OCI-LY7 (cell line): ENCODE measurements at regions not wholly inside any gene's neighbourhood (a gene's known extent, or its start where the extent isn't known, plus 50 kb on each side); places are given as distances from the start of the nearest gene placed in this dataset.

Experiments
- BruUV-seq: library from RNA; stranded (reverse); fragments of 400-500 nt; replicated peaks from 2 replicates; lab custom pipeline; 2021; lab: Mats Ljungman, UMichigan
- CTCF ChIA-PET: fragments of 300-600 bp; sonication (Branson Sonifier 250); formaldehyde crosslinking; loops from one replicate; lab custom pipeline; 2022; ENCODE audit warnings: antibody characterized with exemption; ENCODE audit not compliant: unreplicated experiment; lab: Charles Lee
- POLR2A ChIA-PET: fragments of 300-600 bp; sonication (Branson Sonifier 250); formaldehyde crosslinking; loops from one replicate; lab custom pipeline; 2022; ENCODE audit warnings: antibody characterized with exemption; lab: Charles Lee
- DNase-seq: peaks from one replicate; pipeline ENCODE4 v3.0.0-alpha.2; 2015; ENCODE audit warnings: low spot score
- H2AFZ ChIP-seq: fragments of 200-600 bp; sonication (generic), shearing (Covaris generic); 2 replicates; pipeline ENCODE4 v1.6.1; 2014; ENCODE audit warnings: mild to moderate bottlenecking, antibody characterized with exemption, low read length, moderate library complexity
- H3K27ac ChIP-seq: fragments of 200-600 bp; sonication (generic); 2 replicates; pipeline ENCODE4 v1.5.1; 2014; ENCODE audit warnings: mixed run types, low read depth, mild to moderate bottlenecking, moderate library complexity, low read length, inconsistent platforms; ENCODE audit not compliant: poor library complexity, severe bottlenecking
- H3K36me3 ChIP-seq: fragments of 200-600 bp; sonication (generic); 2 replicates; pipeline ENCODE4 v1.6.1; 2014; ENCODE audit warnings: mild to moderate bottlenecking, antibody characterized with exemption, low read length, moderate library complexity, mixed read lengths; ENCODE audit not compliant: insufficient read depth
- H3K4me1 ChIP-seq: fragments of 200-600 bp; sonication (generic); 2 replicates; pipeline ENCODE4 v1.5.1; 2014; ENCODE audit warnings: mild to moderate bottlenecking, low read length; ENCODE audit not compliant: insufficient read depth, poor library complexity, severe bottlenecking
- H3K4me2 ChIP-seq: fragments of 200-600 bp; sonication (generic); 2 replicates; pipeline ENCODE4 v1.6.1; 2014; ENCODE audit warnings: mild to moderate bottlenecking, low read length
- H3K4me3 ChIP-seq: fragments of 200-600 bp; sonication (generic); 2 replicates; pipeline ENCODE4 v1.5.1; 2014; ENCODE audit warnings: mild to moderate bottlenecking, low read depth, low read length; ENCODE audit not compliant: poor library complexity, severe bottlenecking
- H3K79me2 ChIP-seq: fragments of 200-600 bp; sonication (generic); 2 replicates; pipeline ENCODE4 v1.6.1; 2016; ENCODE audit warnings: low read depth, mild to moderate bottlenecking, low read length, moderate library complexity, mixed read lengths; ENCODE audit not compliant: insufficient read depth
- H3K9me2 ChIP-seq: fragments of 200-600 bp; sonication (generic); 2 replicates; pipeline ENCODE4 v1.6.1; 2016; ENCODE audit warnings: mild to moderate bottlenecking, low read length, mixed read lengths; ENCODE audit not compliant: insufficient read depth
- H3K9me3 ChIP-seq: fragments of 200-600 bp; sonication (generic); 2 replicates; pipeline ENCODE4 v1.6.1; 2014; ENCODE audit warnings: mild to moderate bottlenecking, mixed run types, low read length, mixed read lengths
- H4K20me1 ChIP-seq: fragments of 200-600 bp; sonication (generic); 2 replicates; pipeline ENCODE4 v1.6.1; 2014; ENCODE audit warnings: mild to moderate bottlenecking, antibody characterized with exemption, low read length, moderate library complexity, mixed read lengths; ENCODE audit not compliant: insufficient read depth
- EZH2phosphoT487 ChIP-seq: fragments of 200-600 bp; sonication (generic); IDR thresholded peaks from 2 replicates; pipeline ENCODE4 v1.6.1; 2018; ENCODE audit warnings: low read depth, borderline replicate concordance, mild to moderate bottlenecking, mixed run types, antibody characterized with exemption, low read length, moderate library complexity, mixed read lengths
- intact Hi-C: fragments of 100-400 bp; cut with micrococcal nuclease; formaldehyde crosslinking; loops from one replicate; pipeline ENCODE4 v1.10.0; 2022; ENCODE audit not compliant: unreplicated experiment
- TF ChIP-seq, protein P1 (sequence below): fragments of 200-600 bp; sonication (generic); conservative IDR thresholded peaks from 2 replicates; pipeline ENCODE4 v1.5.1; 2014; ENCODE audit warnings: mild to moderate bottlenecking, antibody characterized with exemption, low read length, moderate library complexity, mixed read lengths

DNA sequence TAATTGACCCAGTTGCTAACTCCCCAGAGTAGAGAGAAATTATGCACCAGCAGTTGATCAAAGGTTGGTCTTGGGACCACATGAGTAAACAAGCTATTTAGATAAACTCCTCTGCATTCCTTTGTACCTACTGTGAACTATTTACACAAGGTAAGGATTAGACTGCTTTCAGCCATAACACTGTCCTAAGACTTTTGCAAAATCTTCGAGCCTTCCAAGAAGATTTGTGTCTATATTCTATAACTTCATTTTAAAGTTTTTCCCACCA lies 108.5 kb upstream of the UNC13C start:
- no peaks in the 10 kb centered on the region for H3K36me3 ChIP-seq
- DNase-seq: no peak
- no peaks in the 10 kb centered on the region for H3K9me2 ChIP-seq
- H3K27ac ChIP-seq: no peak overlapping the region
- CTCF ChIA-PET: no interaction called here
- intact Hi-C loops: no loop called here
- H3K4me1 ChIP-seq: no peaks in the 10 kb centered on the region
- H3K4me2 ChIP-seq: no peak overlapping the region
- H3K79me2 ChIP-seq: no peaks in the 10 kb centered on the region
- BruUV-seq: no TSS peak
- POLR2A ChIA-PET: interaction anchor here (0.6 kb wide), 1 partner anchor 1170 kb away, joined by 3 read pairs; no protein-coding TSS in a partner anchor
- H2AFZ ChIP-seq: no peak overlapping the region
- no peak for TF ChIP-seq EZH2phosphoT487
- TF ChIP-seq, protein P1, sequence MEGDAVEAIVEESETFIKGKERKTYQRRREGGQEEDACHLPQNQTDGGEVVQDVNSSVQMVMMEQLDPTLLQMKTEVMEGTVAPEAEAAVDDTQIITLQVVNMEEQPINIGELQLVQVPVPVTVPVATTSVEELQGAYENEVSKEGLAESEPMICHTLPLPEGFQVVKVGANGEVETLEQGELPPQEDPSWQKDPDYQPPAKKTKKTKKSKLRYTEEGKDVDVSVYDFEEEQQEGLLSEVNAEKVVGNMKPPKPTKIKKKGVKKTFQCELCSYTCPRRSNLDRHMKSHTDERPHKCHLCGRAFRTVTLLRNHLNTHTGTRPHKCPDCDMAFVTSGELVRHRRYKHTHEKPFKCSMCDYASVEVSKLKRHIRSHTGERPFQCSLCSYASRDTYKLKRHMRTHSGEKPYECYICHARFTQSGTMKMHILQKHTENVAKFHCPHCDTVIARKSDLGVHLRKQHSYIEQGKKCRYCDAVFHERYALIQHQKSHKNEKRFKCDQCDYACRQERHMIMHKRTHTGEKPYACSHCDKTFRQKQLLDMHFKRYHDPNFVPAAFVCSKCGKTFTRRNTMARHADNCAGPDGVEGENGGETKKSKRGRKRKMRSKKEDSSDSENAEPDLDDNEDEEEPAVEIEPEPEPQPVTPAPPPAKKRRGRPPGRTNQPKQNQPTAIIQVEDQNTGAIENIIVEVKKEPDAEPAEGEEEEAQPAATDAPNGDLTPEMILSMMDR: no peak
- H3K9me3 ChIP-seq: no peaks in the 10 kb centered on the region
- no peaks in the 10 kb centered on the region for H4K20me1 ChIP-seq
- no peak overlapping the region for H3K4me3 ChIP-seq

DNA sequence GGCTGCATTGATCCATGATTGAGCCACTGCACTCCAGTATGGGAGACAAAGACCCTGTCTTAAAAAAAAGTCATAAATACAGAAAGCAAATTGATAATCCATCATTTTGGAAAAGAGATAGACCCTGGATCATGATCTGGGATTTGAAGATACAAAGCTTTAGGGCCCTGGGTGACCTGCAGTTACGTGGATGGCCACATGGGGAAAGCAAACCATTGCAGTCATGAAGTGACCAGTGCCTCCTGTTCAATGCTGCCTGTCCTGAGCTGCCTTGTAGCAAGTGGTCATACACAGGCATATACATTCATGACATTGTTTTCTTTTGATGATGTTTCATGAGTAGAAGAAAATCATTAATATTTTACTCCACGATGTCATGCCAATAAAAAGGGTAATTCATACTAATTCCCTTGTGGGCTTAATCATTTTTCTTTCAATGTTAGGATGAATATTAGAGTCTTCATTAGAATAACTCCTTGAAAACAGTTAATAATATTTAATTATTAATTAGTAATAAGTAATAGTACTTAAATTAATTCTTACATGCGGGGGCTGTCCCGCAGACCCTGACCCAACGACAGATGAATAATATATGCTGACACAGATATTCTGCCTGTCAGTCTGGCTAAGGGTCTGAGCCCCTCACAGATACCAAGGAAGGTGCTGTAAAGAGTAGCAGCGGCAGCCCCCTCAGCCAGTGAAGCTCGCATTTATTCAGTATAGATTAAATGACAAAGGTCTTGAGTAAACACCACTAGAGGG lies 109.0 kb upstream of the UNC13C start:
- TF ChIP-seq EZH2phosphoT487: no peak
- TF ChIP-seq, protein P1: peak; percentile 49

DNA sequence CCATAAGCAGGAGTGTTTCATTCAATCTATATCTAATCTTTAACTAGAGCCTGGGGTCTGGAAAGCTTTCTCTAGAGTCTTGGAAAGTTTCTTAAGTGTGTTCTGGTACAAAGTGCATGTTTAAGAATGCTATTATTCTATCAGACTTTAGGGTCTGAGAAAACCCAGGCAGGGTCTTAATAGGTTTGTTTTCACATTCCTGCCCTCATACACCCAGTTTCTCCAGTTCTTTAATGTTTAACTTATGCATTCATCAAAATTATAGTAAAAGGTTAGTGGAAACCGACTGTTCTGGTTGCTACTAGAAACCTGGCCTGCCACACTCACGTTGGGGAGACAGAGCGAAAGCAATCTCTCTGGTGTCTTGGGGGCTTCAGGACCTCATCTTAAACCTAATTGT lies 102.9 kb upstream of the WDR72 start:
- H3K9me3 ChIP-seq: no peaks in the 10 kb centered on the region
- H3K4me2 ChIP-seq: no peak overlapping the region
- no TSS peak for BruUV-seq
- TF ChIP-seq, protein P1: no peak
- no peak for TF ChIP-seq EZH2phosphoT487
- no peak overlapping the region for H2AFZ ChIP-seq
- DNase-seq: no peak
- no peak overlapping the region for H3K4me3 ChIP-seq
- H3K79me2 ChIP-seq: no peaks in the 10 kb centered on the region
- H3K9me2 ChIP-seq: no peaks in the 10 kb centered on the region
- intact Hi-C loops: no loop called here
- H3K4me1 ChIP-seq: no peaks in the 10 kb centered on the region
- H3K36me3 ChIP-seq: no peaks in the 10 kb centered on the region
- ChIA-PET CTCF (no interaction called here), POLR2A (no interaction called here)
- no peaks in the 10 kb centered on the region for H4K20me1 ChIP-seq
- no peak overlapping the region for H3K27ac ChIP-seq

More for the DNA sequence above, 109.0 kb upstream of the UNC13C start:
- intact Hi-C loops: no loop called here
- no peaks in the 10 kb centered on the region for H3K9me3 ChIP-seq
- ChIA-PET CTCF (no interaction called here), POLR2A (interaction anchor here (0.6 to 0.7 kb wide), 2 partner anchors 271 to 1171 kb away, joined by 3 read pairs; no protein-coding TSS in a partner anchor)
- no peak overlapping the region for H3K4me3 ChIP-seq
- no peaks in the 10 kb centered on the region for H3K79me2 ChIP-seq
- H3K9me2 ChIP-seq: no peaks in the 10 kb centered on the region
- H2AFZ ChIP-seq: no peak overlapping the region
- H3K4me2 ChIP-seq: no peak overlapping the region
- DNase-seq: no peak
- no peaks in the 10 kb centered on the region for H4K20me1 ChIP-seq
- BruUV-seq: no TSS peak
- no peaks in the 10 kb centered on the region for H3K36me3 ChIP-seq
- no peak overlapping the region for H3K27ac ChIP-seq
- H3K4me1 ChIP-seq: no peaks in the 10 kb centered on the region
